HEK293 (cell line): ENCODE measurements at regions not wholly inside any gene's neighbourhood (a gene's known extent, or its start where the extent isn't known, plus 50 kb on each side); places are given as distances from the start of the nearest gene placed in this dataset.

Source experiments
- CTCF ChIA-PET: fragments of 350-600 bp; formaldehyde crosslinking; extraction: SDS; loops from one replicate; lab custom pipeline; 2021; ENCODE audit warnings: antibody characterized with exemption; lab: Yijun Ruan, JAX
- POLR2A ChIA-PET: fragments of 300-600 bp; formaldehyde crosslinking; extraction: SDS; loops from one replicate; lab custom pipeline; 2020; ENCODE audit warnings: antibody characterized with exemption, inconsistent platforms; lab: Yijun Ruan, JAX
- H3K27ac ChIP-seq: fragments of 200-500 bp; sonication (Bioruptor generic); 2 replicates; pipeline ENCODE4 v1.5.1; 2014; ENCODE audit warnings: low read depth, low read length, control low read depth, inconsistent platforms; ENCODE audit errors: extremely low read depth
- H3K36me3 ChIP-seq, 2 experiments: fragments of 200-500 bp in 1 of 2; sonication (Bioruptor generic) in 1 of 2; 1 replicate in 1 of 2; 2 replicates in 1 of 2; pipeline ENCODE4 v1.5.1; 2014 to 2017; ENCODE audit warnings: inconsistent platforms in 2 of 2, low read length in 2 of 2; ENCODE audit not compliant: control insufficient read depth in 2 of 2, insufficient read depth in 1 of 2
- H3K4me1 ChIP-seq: fragments of 200-500 bp; sonication (Bioruptor generic); 2 replicates; pipeline ENCODE4 v1.5.1; 2014; ENCODE audit warnings: mild to moderate bottlenecking, low read length, inconsistent platforms; ENCODE audit not compliant: control insufficient read depth, insufficient read depth
- H3K4me3 ChIP-seq: 2 replicates; pipeline ENCODE4 v1.5.1; 2011; ENCODE audit warnings: low read depth, mild to moderate bottlenecking, control low read depth, low read length, moderate library complexity
- H3K9me3 ChIP-seq: fragments of 200-500 bp; sonication (Bioruptor generic); 2 replicates; pipeline ENCODE4 v1.5.1; 2014; ENCODE audit warnings: low read depth, low read length, inconsistent platforms; ENCODE audit not compliant: control insufficient read depth, insufficient read depth
- BCL11B ChIP-seq: fragments of 450-650 bp; formaldehyde crosslinking; IDR thresholded peaks from 2 replicates; pipeline ENCODE4 v1.5.1; 2016; ENCODE audit warnings: low read depth, missing biosample characterization, missing genetic modification characterization
- ELK4 ChIP-seq: IDR thresholded peaks from 2 replicates; pipeline ENCODE4 v1.6.1; 2011; ENCODE audit warnings: mild to moderate bottlenecking, low read depth, low read length, borderline replicate concordance
- HIC1 ChIP-seq: fragments of 450-650 bp; formaldehyde crosslinking; IDR thresholded peaks from 2 replicates; pipeline ENCODE4 v1.5.1; 2016; ENCODE audit warnings: missing biosample characterization, missing genetic modification characterization
- OSR2 ChIP-seq: fragments of 450-650 bp; formaldehyde crosslinking; IDR thresholded peaks from 2 replicates; pipeline ENCODE4 v1.5.1; 2016; ENCODE audit warnings: missing biosample characterization, missing genetic modification characterization
- OVOL3 ChIP-seq: fragments of 450-650 bp; formaldehyde crosslinking; IDR thresholded peaks from 2 replicates; pipeline ENCODE4 v1.5.1; 2016; ENCODE audit warnings: missing biosample characterization, missing genetic modification characterization
- PRDM1 ChIP-seq: fragments of 450-650 bp; formaldehyde crosslinking; IDR thresholded peaks from 2 replicates; pipeline ENCODE4; 2016; ENCODE audit warnings: missing biosample characterization, missing genetic modification characterization
- PRDM4 ChIP-seq: fragments of 450-650 bp; formaldehyde crosslinking; IDR thresholded peaks from 2 replicates; pipeline ENCODE4 v1.5.1; 2017; ENCODE audit warnings: missing biosample characterization, missing genetic modification characterization
- SCRT1 ChIP-seq: fragments of 450-650 bp; formaldehyde crosslinking; IDR thresholded peaks from 2 replicates; pipeline ENCODE4 v1.5.1; 2016; ENCODE audit warnings: missing biosample characterization, missing genetic modification characterization, borderline replicate concordance
- ZEB2 ChIP-seq: fragments of 450-650 bp; formaldehyde crosslinking; IDR thresholded peaks from 2 replicates; pipeline ENCODE4 v1.5.1; 2016; ENCODE audit warnings: missing biosample characterization, missing genetic modification characterization
- ZNF121 ChIP-seq: fragments of 450-650 bp; formaldehyde crosslinking; IDR thresholded peaks from 2 replicates; pipeline ENCODE4 v1.5.1; 2016; ENCODE audit warnings: missing biosample characterization, missing genetic modification characterization
- ZNF211 ChIP-seq: fragments of 450-650 bp; formaldehyde crosslinking; IDR thresholded peaks from 2 replicates; pipeline ENCODE4 v1.5.1; 2016; ENCODE audit warnings: low read depth, missing biosample characterization, missing genetic modification characterization
- ZNF274 ChIP-seq, 2 experiments: fragments of 200-500 bp in 1 of 2; fragments of 450-650 bp in 1 of 2; sonication (Bioruptor generic) in 1 of 2; formaldehyde crosslinking in 1 of 2; IDR thresholded peaks; 2 replicates each; pipeline versions ENCODE4 v1.5.1 to v1.6.1; 2014 to 2016; ENCODE audit warnings: borderline replicate concordance in 1 of 2, inconsistent platforms in 1 of 2, low read length in 1 of 2, missing biosample characterization in 1 of 2, missing genetic modification characterization in 1 of 2
- ZNF394 ChIP-seq: fragments of 450-650 bp; formaldehyde crosslinking; IDR thresholded peaks from 2 replicates; pipeline ENCODE4 v1.5.1; 2016; ENCODE audit warnings: missing biosample characterization, missing genetic modification characterization, mild to moderate bottlenecking, moderate library complexity, borderline replicate concordance
- ZNF426 ChIP-seq: fragments of 450-650 bp; formaldehyde crosslinking; IDR thresholded peaks from 2 replicates; pipeline ENCODE4 v1.5.1; 2017; ENCODE audit warnings: missing biosample characterization, missing genetic modification characterization, mild to moderate bottlenecking, inconsistent platforms, moderate library complexity
- ZNF48 ChIP-seq: fragments of 450-650 bp; formaldehyde crosslinking; IDR thresholded peaks from 2 replicates; pipeline ENCODE4 v1.5.1; 2016; ENCODE audit warnings: missing biosample characterization, missing genetic modification characterization
- ZNF530 ChIP-seq: fragments of 450-650 bp; formaldehyde crosslinking; IDR thresholded peaks from 2 replicates; pipeline ENCODE4 v1.5.1; 2016; ENCODE audit warnings: low read depth, missing biosample characterization, missing genetic modification characterization
- ZNF623 ChIP-seq: fragments of 450-650 bp; formaldehyde crosslinking; IDR thresholded peaks from 2 replicates; pipeline ENCODE4 v1.5.1; 2016; ENCODE audit warnings: missing biosample characterization, missing genetic modification characterization
- ZNF626 ChIP-seq: fragments of 450-650 bp; sonication (Bioruptor Pico); formaldehyde crosslinking; IDR thresholded peaks from 2 replicates; pipeline ENCODE4 v1.5.1; 2018; ENCODE audit warnings: missing biosample characterization, missing genetic modification characterization, inconsistent platforms
- ZNF677 ChIP-seq: fragments of 450-650 bp; IDR thresholded peaks from 2 replicates; pipeline ENCODE4 v1.5.0; 2018; ENCODE audit warnings: missing biosample characterization, mild to moderate bottlenecking, missing genetic modification characterization, moderate library complexity
- ZNF830 ChIP-seq: fragments of 450-650 bp; IDR thresholded peaks from 2 replicates; pipeline ENCODE4 v1.5.0; 2018; ENCODE audit warnings: missing biosample characterization, missing genetic modification characterization, low read depth, mild to moderate bottlenecking, moderate library complexity

- no peak for TF ChIP-seq ZNF394 (tag by site-specific recombination)
- TF ChIP-seq HIC1, result no peak
- Histone ChIP-seq H3K4me1 (no peaks in the 10 kb centered on the region), H3K4me3 (no peak overlapping the region), H3K27ac (no peak overlapping the region), H3K9me3 (no peaks in the 10 kb centered on the region; the same call in 1 of the 2 replicates), H3K36me3 (no peaks in the 10 kb centered on the region)
- POLR2A ChIA-PET, result no interaction called here
- CTCF ChIA-PET, result no interaction called here
Observed at GRCh38 chrX:147776988-147777387, 134.7 kb upstream of the FMR1 start.

GRCh38 chrX:147779173-147779572 lies 132.5 kb upstream of the FMR1 start:
- Histone ChIP-seq H3K4me3 (no peak overlapping the region), H3K27ac (no peak overlapping the region), H3K36me3 (no peaks in the 10 kb centered on the region), H3K9me3 (no peaks in the 10 kb centered on the region; the same call in 1 of the 2 replicates), H3K4me1 (no peaks in the 10 kb centered on the region)
- ChIA-PET CTCF (no interaction called here), POLR2A (no interaction called here)
- TF ChIP-seq ZNF623 (tag by site-specific recombination) (no peak), OVOL3 (tag by site-specific recombination) (no peak), ZNF121 (tag by site-specific recombination) (no peak), ZNF677 (tag by site-specific recombination) (no peak), ZNF48 (no peak), ZNF211 (no peak), PRDM4 (tag by site-specific recombination) (no peak), ZNF530 (no peak), BCL11B (no peak), ZNF426 (tag by site-specific recombination) (no peak), SCRT1 (tag by site-specific recombination) (no peak), PRDM1 (tag by site-specific recombination) (no peak), OSR2 (tag by site-specific recombination) (no peak), ZEB2 (no peak), ZNF626 (no peak), ELK4 (no peak), ZNF830 (tag by site-specific recombination) (no peak), ZNF274 (IDR thresholded peaks at IDR 0.05; ENCODE audit: low read length) (no peak), ZNF274 (tag by site-specific recombination; IDR thresholded peaks at IDR 0.05; ENCODE audit: borderline replicate concordance) (no peak)
